HepG2 (cell line): ENCODE measurements at regions not wholly inside any gene's neighbourhood (a gene's known extent, or its start where the extent isn't known, plus 50 kb on each side); places are given as distances from the start of the nearest gene placed in this dataset.

Source experiments
- RAD21 ChIP-seq: fragments of 450-650 bp; formaldehyde crosslinking; IDR thresholded peaks from 2 replicates; pipeline ENCODE4 v1.5.0; 2020; ENCODE audit warnings: mild to moderate bottlenecking
- ZNF792 ChIP-seq: IDR thresholded peaks from 2 replicates; pipeline ENCODE4 v1.6.1; 2016
- TF ChIP-seq, protein P1 (sequence below): sonication (generic); formaldehyde crosslinking; IDR thresholded peaks from 2 replicates; pipeline ENCODE4 v1.5.0; 2020; ENCODE audit warnings: mild to moderate bottlenecking, missing genetic modification reagents, moderate library complexity
- TF ChIP-seq, protein P2 (sequence below): sonication (generic); formaldehyde crosslinking; IDR thresholded peaks from 2 replicates; pipeline ENCODE4 v1.4.0; 2020; ENCODE audit warnings: missing genetic modification reagents

DNA sequence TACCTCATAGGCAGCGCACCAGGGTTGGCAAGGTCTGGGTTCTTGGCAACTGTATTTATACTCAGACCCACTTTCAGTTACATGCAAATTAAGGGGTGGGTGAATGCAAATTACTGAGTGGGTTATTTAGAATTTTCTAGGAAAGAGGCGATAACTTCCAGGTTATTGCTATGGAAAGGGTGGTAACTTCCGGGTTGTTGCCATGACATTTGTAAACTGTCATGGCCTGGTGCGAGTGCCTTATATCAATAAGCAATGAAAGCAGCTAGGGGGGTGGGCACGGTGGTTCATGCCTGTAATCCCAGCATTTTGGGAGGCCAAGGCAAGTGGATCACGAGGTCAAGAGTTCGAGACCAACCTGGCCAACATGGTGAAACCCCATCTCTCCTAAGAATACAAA is 57.5 kb upstream of the SLC7A3 start:
- TF ChIP-seq RAD21 (CRISPR knock-in tag) (no peak), ZNF792 (CRISPR knock-in tag) (no peak)
- TF ChIP-seq, protein P1, sequence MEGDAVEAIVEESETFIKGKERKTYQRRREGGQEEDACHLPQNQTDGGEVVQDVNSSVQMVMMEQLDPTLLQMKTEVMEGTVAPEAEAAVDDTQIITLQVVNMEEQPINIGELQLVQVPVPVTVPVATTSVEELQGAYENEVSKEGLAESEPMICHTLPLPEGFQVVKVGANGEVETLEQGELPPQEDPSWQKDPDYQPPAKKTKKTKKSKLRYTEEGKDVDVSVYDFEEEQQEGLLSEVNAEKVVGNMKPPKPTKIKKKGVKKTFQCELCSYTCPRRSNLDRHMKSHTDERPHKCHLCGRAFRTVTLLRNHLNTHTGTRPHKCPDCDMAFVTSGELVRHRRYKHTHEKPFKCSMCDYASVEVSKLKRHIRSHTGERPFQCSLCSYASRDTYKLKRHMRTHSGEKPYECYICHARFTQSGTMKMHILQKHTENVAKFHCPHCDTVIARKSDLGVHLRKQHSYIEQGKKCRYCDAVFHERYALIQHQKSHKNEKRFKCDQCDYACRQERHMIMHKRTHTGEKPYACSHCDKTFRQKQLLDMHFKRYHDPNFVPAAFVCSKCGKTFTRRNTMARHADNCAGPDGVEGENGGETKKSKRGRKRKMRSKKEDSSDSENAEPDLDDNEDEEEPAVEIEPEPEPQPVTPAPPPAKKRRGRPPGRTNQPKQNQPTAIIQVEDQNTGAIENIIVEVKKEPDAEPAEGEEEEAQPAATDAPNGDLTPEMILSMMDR (CRISPR knock-in tag) = no peak
- TF ChIP-seq, protein P2, sequence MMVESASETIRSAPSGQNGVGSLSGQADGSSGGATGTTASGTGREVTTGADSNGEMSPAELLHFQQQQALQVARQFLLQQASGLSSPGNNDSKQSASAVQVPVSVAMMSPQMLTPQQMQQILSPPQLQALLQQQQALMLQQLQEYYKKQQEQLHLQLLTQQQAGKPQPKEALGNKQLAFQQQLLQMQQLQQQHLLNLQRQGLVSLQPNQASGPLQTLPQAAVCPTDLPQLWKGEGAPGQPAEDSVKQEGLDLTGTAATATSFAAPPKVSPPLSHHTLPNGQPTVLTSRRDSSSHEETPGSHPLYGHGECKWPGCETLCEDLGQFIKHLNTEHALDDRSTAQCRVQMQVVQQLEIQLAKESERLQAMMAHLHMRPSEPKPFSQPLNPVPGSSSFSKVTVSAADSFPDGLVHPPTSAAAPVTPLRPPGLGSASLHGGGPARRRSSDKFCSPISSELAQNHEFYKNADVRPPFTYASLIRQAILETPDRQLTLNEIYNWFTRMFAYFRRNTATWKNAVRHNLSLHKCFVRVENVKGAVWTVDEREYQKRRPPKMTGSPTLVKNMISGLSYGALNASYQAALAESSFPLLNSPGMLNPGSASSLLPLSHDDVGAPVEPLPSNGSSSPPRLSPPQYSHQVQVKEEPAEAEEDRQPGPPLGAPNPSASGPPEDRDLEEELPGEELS = no peak
